WI38 (cell line): ENCODE measurements at regions not wholly inside any gene's neighbourhood (a gene's known extent, or its start where the extent isn't known, plus 50 kb on each side); places are given as distances from the start of the nearest gene placed in this dataset.

Experiments
- H3K4me3 ChIP-seq: 2 replicates; pipeline ENCODE4 v1.5.1; 2011; ENCODE audit warnings: low read depth, mild to moderate bottlenecking, control low read depth, low read length
- CTCF ChIP-seq: IDR thresholded peaks from 2 replicates; pipeline ENCODE4 v1.5.1; 2012; ENCODE audit warnings: low read depth, mild to moderate bottlenecking, control low read depth, low read length

- H3K4me3 ChIP-seq = no peak overlapping the region
- TF ChIP-seq CTCF = no peak
These were observed 527.9 kb downstream of the DHX35 start for GRCh38 chr20:39489986-39490560.

- no peak for TF ChIP-seq CTCF
These were observed 518.3 kb downstream of the DHX35 start for GRCh38 chr20:39480276-39481043.

GRCh38 chr20:39479196-39479810, 517.2 kb downstream of the DHX35 start:
- H3K4me3 ChIP-seq = no peak overlapping the region
- TF ChIP-seq CTCF = no peak

More at GRCh38 chr20:39480276-39481043, 518.3 kb downstream of the DHX35 start:
- no peak overlapping the region for H3K4me3 ChIP-seq

GRCh38 chr20:39474879-39475278, 512.7 kb downstream of the DHX35 start:
- H3K4me3 ChIP-seq = no peak overlapping the region
- TF ChIP-seq CTCF = no peak

GRCh38 chr20:39473536-39473935, 511.4 kb downstream of the DHX35 start:
- H3K4me3 ChIP-seq = no peak overlapping the region

GRCh38 chr20:39468703-39469102, 506.6 kb downstream of the DHX35 start:
- no peak for TF ChIP-seq CTCF

More at GRCh38 chr20:39473536-39473935, 511.4 kb downstream of the DHX35 start:
- TF ChIP-seq CTCF = no peak

GRCh38 chr20:39464238-39464637, 502.1 kb downstream of the DHX35 start:
- TF ChIP-seq CTCF = no peak
- H3K4me3 ChIP-seq = no peak overlapping the region

More at GRCh38 chr20:39468703-39469102, 506.6 kb downstream of the DHX35 start:
- H3K4me3 ChIP-seq = no peak overlapping the region
